GM19397 (cell line): ENCODE measurements at regions not wholly inside any gene's neighbourhood (a gene's known extent, or its start where the extent isn't known, plus 50 kb on each side); places are given as distances from the start of the nearest gene placed in this dataset.

ENCODE experiments used
- ATAC-seq: cut with Tn5 transposase; IDR thresholded peaks from one replicate; pipeline ENCODE4 v1.9.1; 2021; ENCODE audit warnings: mild to moderate bottlenecking, moderate library complexity; ENCODE audit not compliant: unreplicated experiment

DNA sequence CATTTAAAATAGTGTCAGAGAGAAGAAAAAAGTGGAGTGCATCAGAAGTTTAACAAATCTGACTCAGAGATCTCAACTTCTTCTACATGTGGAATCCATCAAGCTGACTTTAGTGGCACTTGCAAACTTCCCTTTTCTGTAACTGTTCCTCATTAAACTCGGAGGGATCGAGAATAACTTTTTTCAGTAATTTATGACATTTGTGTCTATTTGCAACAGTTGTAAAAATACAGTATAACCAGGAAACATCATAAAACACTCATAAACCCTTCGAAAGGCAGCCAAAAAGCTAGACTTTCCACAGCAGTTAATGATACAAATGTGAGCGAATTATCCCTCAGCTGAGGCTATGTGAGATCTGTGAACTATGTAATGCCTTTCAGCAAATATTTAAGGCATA, 1936.8 kb upstream of the SEL1L start:
- no peak for ATAC-seq

DNA sequence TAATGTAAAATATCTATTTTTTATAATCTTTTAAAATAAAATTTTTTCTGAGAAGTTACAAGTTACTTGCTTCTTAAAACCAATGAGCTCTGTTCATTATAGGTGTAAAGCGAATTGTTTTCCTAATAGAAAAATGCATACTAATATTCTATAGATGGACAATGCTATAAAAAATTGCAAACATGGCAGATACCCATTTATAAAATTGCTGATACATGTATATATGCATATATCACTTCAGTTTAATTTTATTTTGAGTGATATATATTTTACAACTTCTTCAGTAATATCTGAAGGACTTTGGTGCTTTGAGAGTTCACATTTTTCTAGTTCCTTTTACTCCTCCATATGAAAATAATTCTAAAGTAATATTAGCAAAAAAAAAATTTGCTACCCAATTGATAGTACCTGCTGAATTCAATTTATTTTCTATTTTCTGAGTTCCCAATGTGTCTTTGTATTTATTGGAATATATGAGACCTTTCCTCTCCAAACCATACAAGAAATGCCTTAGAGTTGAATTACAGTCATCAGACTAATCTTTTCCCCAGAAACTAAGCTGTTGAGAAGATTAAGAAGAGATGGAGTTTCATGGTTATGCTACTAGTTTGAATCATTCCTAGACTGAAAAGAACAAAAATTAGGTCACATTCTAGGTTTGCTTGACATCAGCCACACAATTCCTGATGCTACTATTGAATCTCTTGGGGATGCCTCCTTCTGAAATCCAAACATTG, 1937.5 kb upstream of the SEL1L start:
- no peak for ATAC-seq

DNA sequence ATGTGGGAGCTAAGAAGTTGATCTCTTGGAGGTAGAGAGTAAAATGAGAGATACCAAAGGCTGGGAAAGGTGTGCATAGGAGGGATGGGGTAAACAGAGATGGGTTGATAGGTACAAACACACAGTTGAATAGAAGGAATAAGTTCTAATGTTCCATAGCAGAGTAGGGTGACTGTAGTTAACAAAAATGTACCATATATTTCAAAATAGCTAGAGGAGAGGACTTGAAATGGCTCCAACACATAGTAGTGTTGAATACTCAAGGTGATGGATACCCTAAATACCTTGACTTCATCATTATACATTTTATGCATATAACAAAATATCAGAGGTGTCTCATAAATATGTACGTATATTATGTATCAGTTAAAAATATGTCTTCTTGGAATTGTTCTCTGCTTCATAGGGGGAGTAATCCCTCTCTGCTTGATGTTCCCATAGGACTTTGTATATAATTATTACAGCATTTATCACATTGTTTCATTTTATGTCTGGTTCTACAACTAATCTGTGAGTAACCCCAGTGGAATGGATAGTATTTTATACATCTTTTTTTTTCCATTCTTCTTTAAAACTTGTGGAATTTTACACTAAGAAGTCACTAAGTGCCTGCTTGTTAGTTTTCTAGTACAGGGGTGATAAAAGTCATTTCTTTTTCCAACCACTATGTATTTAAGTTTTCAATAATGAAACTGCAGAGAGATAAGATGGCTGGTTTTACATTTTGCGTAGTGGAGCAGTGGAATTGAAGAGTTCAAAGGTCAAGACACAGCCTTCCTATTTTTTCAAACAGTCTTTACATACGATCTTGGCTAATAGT, 1940.0 kb upstream of the SEL1L start:
- no peak for ATAC-seq

DNA sequence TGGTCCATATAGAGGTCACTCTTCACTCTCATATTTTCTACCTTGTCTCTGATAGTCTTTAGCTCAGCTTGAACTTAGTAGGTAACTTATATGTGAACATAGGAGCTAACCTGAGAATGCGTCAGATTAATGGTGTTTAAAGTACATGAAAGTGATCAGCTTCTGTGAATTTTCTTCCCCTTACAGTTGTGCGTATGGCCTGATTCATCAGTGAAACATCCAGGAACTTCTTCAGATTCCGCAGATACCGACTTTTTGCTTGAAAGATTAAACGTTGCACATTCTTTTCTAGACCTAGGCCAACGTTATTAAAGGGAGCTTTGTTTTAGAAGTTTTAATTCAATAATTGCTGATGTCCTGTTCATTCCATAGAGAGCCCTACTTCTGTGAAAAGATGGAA, 1945.1 kb upstream of the SEL1L start:
- ATAC-seq: no peak

DNA sequence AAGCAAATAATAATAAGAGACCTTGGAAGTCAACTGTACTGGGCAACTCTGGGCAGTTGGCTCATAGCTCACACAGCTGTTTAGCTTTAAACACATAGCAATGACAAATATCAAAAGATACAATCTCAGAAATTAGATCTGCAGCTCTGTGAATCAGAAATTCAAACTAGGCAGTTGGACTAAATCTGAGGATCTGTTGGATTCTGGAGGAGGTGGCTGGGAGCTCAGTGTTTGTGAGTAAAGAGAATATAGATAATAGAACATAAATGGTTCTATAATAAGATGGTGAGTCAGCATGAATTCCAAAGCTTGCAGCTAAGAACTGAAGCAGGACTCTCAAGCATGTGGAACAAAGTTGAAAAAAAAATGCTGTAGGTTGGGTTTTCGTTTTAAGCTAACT, 1949.4 kb upstream of the SEL1L start:
- no peak for ATAC-seq

DNA sequence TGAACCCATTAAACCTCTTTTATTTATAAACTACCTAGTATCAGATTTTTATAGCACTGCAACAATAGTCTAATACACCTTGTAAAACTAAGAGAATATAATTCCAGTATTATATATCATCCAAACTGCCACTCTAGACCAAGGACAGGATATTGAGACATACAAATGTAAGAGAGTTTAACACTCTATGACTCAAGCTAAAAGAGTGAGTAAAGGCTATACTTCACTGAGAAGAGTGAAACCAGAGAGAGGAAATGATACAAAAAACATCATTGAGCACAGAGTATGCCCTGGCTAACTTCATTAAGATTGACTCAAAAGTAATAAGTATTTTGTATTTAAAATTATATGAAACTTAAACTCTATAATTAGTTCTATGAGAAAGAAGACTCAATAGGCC, 1951.9 kb upstream of the SEL1L start:
- no peak for ATAC-seq

DNA sequence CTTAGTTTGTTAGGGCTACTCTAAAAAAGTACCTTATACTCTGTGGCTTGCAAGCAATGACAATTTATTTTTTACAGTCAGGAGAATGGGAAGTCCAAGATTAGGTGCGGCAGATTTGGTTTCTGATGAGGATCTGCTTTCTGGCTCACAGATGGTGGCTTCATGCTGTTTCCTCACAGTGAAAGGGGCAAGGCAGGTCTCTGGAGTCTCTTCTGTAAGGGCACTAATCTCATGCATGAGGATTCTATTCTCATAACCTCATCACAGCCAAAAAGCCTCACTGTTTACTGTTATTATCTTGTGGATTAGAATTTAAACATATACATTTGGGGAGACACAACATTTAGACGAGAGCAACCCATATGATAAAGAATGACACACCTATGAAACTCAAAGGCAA, 1957.4 kb upstream of the SEL1L start:
- ATAC-seq: no peak

DNA sequence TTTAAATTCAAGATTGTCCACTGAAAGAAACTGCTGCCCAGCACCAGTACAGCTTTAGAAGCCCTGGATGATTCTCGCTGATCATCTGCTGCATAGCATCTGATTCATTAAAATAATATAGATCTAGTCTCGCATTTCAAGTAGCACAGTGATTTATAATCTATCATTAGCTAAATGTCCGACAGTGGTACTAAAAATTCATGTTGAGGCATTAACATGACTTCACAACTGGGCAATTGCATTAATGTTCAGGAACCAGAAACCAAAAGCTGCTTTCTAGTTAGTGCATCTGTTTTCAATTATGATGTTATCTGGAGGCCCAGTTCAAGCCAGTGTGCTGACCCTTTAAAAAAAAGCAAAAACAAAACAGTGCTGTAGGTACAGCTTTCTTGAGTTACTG, 1987.2 kb upstream of the SEL1L start:
- no peak for ATAC-seq

DNA sequence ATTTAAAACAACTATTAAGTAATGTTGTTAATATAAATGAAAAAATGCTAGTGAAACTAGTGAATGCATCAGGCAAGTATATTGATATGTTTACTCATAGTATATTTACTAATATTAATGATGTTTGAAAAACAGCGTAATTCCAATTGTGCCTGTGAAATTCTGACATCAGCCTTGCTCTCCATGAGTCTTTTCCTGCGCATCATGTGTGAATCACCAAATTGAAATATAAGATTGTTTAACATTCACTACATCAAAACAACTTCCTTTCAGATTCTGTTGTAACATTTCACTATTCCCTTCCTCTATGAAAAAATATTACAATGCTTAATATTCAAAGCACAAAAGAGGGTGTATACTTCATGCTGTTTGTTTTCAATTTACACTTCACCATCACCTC, 1995.9 kb upstream of the SEL1L start:
- no peak for ATAC-seq

DNA sequence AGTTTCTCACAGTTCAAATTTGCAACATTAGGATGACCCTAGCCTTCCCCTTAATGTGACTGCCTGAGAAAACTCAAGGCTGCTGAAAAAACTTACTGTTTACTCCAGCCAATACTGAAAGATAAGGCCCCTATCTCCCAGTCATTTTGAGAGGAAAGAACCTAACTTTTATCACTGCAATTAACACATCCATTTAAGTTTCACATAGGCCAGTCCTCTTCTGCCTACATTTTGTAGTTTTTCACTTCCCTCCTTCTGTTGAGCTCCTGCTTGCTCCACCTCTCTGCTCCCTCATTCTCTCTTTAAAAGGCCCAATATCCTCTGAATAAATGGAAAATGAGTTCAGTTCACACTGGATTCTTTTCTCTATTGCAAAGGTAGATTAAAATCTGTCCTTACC, 1996.2 kb upstream of the FLRT2 start:
- no peak for ATAC-seq

DNA sequence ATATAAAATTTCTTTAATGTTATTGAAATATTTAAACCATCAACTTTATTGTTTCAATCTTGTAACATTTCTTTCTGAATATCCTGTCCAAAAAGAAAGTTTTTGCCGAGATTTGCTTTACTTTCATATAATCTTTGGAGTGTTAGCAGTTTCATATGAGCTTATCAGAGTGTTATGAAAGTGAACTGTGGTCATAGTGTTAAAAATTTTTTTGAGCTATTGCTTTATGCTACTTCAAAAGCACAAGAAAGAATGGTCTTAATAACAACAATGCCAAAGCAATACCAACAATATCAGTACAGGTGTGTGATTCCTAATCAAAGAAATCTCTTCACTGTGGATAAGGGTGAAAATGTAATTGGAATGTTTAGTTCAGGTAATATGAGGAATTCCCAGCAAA, 1994.9 kb upstream of the FLRT2 start:
- ATAC-seq: no peak

DNA sequence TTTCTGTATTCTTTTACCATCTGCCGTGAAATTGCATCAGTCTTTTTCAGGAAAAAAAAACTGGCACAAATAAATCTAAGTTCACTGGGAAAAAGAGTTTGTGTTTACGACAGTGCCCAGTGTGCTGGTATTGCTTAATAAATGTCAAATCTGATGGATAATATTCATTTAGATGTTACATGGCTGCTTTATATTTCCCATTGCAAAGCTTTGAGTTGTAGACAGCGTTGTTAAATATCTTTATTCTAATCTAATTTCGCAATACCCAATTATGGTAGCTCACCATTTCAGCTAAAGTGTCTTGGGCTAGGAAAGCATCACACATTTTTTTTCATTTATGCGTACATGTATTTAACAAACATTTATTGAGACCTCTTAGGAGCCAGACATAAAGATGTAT, 1994.5 kb upstream of the FLRT2 start:
- no peak for ATAC-seq

DNA sequence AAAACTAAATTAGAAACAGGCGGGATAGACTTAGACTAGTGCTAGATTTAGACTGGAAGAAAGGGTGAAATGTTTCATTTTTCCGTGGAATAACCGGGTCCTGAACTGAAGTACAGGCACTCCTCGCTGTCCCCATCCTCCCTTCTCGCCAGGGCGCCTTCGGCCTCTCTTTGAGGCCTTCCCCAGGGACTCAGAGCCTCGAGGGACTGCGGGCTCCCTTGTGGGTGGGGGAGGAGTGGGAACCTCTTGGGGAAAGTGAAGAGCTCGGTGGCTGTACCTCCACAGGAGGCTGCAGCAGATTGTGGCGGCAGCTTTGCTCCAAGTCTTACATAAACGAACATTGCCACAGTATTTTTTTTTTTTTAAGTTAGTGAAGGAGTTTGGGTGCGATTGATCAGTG, 1988.8 kb upstream of the FLRT2 start:
- no peak for ATAC-seq

DNA sequence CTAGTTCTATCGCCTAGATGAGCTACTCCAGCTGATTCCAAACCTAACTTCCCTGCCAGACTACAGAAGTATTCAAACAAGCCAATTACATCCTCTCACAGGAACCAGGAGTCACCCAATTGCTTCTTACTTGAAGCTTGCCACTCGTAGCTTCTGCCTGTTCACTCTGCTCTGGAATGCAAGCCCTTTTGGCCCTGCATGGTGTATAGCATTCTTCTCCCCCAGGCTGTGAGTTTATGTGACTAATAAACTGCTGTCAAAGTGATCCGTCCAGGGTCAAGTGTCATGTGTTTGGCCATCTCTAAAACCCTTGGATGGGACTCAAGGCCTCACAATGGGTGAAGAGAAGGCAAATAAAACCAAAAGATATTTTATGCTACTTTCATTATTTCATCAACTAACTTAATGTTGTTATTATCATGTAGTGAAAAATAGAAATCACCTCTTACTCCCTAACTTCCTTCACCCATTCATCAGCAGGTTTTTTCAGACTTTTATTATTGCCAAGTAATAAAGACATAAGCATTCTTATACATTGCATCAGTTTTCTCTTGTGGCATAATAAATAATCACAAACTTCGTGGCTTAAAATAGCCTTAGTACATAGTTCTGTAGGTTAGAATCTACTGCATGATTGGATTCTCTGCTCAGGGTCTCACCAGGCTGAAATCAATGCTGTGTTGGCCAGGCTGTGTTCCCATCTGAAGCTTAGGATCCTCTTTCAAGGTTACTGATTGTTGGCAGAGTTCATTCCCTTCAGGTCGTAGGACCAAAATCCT, 1981.7 kb upstream of the FLRT2 start:
- no peak for ATAC-seq

DNA sequence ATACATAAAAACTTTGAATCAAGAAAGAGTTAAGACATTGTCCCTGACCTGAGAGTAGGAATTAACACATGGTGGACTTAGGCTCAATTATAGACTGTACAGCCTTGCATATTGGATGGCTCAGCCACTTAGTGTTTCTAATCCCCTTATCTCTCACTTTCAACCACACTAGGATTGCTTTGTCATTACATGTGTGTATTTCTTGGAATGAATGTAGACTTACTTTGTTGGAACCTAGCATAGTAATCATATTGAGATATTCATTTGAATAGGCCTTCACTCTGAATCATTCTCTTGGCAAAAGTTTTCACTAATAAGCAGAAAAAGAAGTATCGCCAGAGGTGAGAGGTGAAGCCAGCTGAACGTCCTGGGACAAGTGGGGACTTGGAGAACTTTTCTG, 1973.9 kb upstream of the FLRT2 start:
- no peak for ATAC-seq

DNA sequence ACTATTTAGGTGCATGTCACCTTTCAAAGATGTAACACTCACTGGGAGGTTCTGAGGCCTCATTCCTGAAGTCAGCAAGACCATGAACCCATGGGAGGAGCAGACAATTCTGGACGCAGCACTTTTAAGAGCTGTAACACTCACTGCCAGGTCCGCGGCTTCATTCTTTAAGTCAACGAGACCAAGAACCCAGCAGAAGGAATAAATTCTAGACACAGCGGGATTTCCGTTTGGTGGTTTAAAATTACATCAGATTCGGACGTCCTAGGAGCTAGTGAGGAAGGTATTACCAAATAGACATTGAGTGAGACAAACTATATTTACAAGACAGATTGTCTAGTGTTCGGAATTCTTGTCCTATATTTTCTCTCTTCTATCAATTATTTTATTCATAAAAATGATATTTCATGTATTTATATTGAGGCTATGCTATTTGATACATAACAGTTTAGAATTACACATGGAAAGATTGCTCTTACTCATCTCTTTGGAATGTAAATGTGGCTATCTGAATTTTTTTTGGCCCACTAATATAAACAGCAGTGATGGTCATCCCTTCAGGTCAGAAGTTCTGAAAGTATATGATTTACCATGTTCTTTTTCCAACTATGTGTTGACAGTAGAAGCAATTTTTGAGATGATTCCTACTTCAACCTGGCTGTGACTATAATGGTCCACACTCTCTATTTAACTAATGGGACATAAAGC, 1973.0 kb upstream of the FLRT2 start:
- no peak for ATAC-seq

DNA sequence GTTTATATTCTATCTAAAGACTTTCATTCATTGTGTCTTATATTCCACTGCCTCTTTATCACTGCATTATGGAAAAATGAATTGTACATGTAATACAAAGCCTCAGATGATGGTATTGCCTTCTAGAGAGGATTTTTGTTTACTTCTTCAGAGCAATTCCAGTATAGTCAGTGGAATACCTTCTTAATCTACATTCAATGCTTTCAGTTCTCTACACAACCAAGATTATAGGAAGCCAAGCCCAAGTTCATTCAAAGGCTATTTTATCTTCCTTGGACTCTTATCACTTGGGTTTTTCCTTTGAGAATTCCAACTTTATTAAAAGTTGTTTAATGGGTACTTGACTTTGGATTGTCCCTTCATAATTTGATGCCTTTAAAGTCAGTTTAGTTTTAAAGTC, 1971.0 kb upstream of the FLRT2 start:
- ATAC-seq: no peak

DNA sequence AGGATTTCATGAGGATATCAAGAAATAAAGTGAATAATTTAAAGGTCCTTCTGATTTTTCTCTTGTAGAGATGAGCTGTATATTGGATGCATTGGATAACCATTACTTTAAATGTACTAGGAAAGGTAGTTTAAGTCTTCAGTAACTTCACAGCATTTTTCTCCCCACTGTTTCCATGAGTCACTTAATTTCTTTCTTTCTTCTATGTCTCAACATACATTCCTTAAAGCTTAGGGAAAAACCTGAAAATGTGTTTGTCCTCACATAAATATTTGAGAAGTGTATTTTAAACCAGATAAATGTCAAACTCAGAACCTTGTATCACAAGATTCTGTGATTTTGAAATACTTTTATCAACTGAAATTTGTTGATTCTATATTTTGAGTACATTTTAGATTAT, 1970.2 kb upstream of the FLRT2 start:
- ATAC-seq: no peak

DNA sequence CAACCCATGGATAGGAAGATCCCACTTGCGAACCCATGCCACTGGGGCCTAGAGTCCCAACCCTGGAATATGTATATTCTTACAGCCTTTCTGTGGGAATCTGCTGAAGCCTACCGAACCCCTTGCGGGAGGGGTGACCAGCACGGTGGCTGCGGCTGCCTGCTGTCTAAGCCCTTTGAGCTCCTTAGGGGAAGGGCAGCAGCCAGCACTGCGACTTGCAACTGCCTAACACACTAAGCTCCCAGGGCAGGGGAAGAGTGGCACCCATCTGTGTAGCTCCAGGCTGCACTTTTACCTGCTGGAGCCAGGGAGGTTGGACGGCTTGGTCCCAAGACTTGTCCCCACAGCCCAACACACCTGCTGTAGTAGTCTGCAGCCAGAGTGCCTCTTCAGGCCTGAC, 1968.7 kb upstream of the FLRT2 start:
- no peak for ATAC-seq

DNA sequence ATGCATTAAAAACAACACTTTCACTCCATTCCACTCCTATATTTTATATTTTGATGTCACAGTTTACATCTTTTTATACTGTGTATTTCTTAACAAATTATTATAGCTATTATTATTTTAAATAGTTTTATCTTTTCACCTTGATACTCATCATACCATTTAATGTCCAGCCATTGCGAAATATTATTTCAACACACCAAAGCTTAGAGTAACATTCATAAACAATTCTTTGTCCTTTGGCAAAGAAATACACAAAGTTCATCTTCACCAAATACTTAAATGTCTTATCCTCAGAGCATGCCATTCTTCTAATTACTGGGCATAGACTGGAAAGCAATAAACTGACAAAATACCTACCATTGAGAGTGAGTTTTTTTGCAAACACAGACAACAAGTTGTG, 1963.4 kb upstream of the FLRT2 start:
- no peak for ATAC-seq

DNA sequence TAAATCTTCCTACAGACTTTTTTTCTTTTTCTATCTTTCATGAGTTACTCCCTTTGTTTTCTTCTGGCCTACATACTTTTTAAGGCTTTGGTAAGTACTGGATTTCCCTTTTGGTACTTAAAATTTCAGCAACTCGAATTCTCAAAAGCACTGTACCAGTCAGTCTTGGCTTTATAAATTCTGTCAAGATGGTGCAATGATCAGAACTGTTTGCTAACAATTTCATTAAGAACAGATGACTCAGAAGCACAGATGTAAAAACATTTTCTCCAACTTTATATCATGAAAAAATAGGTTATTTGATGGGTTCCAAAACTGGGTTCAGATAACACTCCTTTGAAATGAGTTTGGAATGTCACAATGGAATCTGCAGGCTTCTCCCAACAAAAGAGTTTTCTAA, 1961.8 kb upstream of the FLRT2 start:
- ATAC-seq: no peak
